ENCODE measurements at regions not wholly inside any gene's neighbourhood (a gene's known extent, or its start where the extent isn't known, plus 50 kb on each side); places are given as distances from the start of the nearest gene placed in this dataset.

GRCh38 chr2:30358351-30358750, 88.7 kb upstream of the LCLAT1 start:
- TF ChIP-seq, protein P1, sequence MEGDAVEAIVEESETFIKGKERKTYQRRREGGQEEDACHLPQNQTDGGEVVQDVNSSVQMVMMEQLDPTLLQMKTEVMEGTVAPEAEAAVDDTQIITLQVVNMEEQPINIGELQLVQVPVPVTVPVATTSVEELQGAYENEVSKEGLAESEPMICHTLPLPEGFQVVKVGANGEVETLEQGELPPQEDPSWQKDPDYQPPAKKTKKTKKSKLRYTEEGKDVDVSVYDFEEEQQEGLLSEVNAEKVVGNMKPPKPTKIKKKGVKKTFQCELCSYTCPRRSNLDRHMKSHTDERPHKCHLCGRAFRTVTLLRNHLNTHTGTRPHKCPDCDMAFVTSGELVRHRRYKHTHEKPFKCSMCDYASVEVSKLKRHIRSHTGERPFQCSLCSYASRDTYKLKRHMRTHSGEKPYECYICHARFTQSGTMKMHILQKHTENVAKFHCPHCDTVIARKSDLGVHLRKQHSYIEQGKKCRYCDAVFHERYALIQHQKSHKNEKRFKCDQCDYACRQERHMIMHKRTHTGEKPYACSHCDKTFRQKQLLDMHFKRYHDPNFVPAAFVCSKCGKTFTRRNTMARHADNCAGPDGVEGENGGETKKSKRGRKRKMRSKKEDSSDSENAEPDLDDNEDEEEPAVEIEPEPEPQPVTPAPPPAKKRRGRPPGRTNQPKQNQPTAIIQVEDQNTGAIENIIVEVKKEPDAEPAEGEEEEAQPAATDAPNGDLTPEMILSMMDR (IDR thresholded peaks at IDR 0.05): no peak
- TF ChIP-seq, protein P2, sequence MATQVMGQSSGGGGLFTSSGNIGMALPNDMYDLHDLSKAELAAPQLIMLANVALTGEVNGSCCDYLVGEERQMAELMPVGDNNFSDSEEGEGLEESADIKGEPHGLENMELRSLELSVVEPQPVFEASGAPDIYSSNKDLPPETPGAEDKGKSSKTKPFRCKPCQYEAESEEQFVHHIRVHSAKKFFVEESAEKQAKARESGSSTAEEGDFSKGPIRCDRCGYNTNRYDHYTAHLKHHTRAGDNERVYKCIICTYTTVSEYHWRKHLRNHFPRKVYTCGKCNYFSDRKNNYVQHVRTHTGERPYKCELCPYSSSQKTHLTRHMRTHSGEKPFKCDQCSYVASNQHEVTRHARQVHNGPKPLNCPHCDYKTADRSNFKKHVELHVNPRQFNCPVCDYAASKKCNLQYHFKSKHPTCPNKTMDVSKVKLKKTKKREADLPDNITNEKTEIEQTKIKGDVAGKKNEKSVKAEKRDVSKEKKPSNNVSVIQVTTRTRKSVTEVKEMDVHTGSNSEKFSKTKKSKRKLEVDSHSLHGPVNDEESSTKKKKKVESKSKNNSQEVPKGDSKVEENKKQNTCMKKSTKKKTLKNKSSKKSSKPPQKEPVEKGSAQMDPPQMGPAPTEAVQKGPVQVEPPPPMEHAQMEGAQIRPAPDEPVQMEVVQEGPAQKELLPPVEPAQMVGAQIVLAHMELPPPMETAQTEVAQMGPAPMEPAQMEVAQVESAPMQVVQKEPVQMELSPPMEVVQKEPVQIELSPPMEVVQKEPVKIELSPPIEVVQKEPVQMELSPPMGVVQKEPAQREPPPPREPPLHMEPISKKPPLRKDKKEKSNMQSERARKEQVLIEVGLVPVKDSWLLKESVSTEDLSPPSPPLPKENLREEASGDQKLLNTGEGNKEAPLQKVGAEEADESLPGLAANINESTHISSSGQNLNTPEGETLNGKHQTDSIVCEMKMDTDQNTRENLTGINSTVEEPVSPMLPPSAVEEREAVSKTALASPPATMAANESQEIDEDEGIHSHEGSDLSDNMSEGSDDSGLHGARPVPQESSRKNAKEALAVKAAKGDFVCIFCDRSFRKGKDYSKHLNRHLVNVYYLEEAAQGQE (IDR thresholded peaks at IDR 0.05): no peak
- TF ChIP-seq ZSCAN20 (CRISPR knock-in tag; IDR thresholded peaks at IDR 0.05) (no peak), RAD21 (conservative IDR thresholded peaks at IDR 0.05 in 1 of 2, IDR thresholded peaks at IDR 0.05 in 1 of 2) (no peak), NFE2L2 (conservative IDR thresholded peaks at IDR 0.05; ENCODE audit: low read length) (no peak), CEBPB (IDR thresholded peaks at IDR 0.05) (no peak), POLR2A (IDR thresholded peaks at IDR 0.05; ENCODE audit: low read length) (no peak), EP300 (IDR thresholded peaks at IDR 0.05) (no peak), HMGXB4 (CRISPR knock-in tag; IDR thresholded peaks at IDR 0.05; ENCODE audit: borderline replicate concordance) (no peak), BHLHE40 (IDR thresholded peaks at IDR 0.05; ENCODE audit: low read depth, low read length) (no peak), CHD2 (IDR thresholded peaks at IDR 0.05; ENCODE audit: low read length, partially characterized antibody) (no peak), SMC3 (IDR thresholded peaks at IDR 0.05) (no peak)
- TF ChIP-seq, protein P3, sequence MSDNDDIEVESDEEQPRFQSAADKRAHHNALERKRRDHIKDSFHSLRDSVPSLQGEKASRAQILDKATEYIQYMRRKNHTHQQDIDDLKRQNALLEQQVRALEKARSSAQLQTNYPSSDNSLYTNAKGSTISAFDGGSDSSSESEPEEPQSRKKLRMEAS (IDR thresholded peaks at IDR 0.05): no peak
